H4 (cell line): ENCODE measurements at regions not wholly inside any gene's neighbourhood (a gene's known extent, or its start where the extent isn't known, plus 50 kb on each side); places are given as distances from the start of the nearest gene placed in this dataset.
"Not testable (repeated sequence)": the region's sequence is repeated elsewhere in the genome, so short reads cannot be mapped to it uniquely, and the experiment has no call there.

Experiments used
- DNase-seq: peaks from one replicate; pipeline ENCODE4 v3.0.0-alpha.2; 2015; ENCODE audit warnings: low spot score

- no peak for DNase-seq
These were observed 112.7 kb downstream of the GJA1 start for GRCh38 chr6:121548131-121548530.

- DNase-seq: no peak
These were observed 114.3 kb downstream of the GJA1 start for GRCh38 chr6:121549736-121550135.

- no peak for DNase-seq
These were observed 115.1 kb downstream of the GJA1 start for GRCh38 chr6:121550491-121551010.

- DNase-seq: no peak
These were observed 119.8 kb downstream of the GJA1 start for GRCh38 chr6:121555201-121555600.

GRCh38 chr6:121556149-121556548 is 120.7 kb downstream of the GJA1 start:
- DNase-seq: not testable (repeated sequence)

GRCh38 chr6:121557146-121557940 is 121.9 kb downstream of the GJA1 start:
- DNase-seq: no peak

GRCh38 chr6:121559611-121560269 is 124.3 kb downstream of the GJA1 start:
- DNase-seq: no peak

- no peak for DNase-seq
These were observed 125.0 kb downstream of the GJA1 start for GRCh38 chr6:121560476-121560875.

- no peak for DNase-seq
These were observed 127.8 kb downstream of the GJA1 start for GRCh38 chr6:121563286-121563685.

- not testable (repeated sequence) for DNase-seq
These were observed 129.1 kb downstream of the GJA1 start for GRCh38 chr6:121564529-121564928.

- no peak for DNase-seq
These were observed 136.0 kb downstream of the GJA1 start for GRCh38 chr6:121571455-121571854.

- DNase-seq: no peak
These were observed 138.0 kb downstream of the GJA1 start for GRCh38 chr6:121573481-121573880.

- DNase-seq: no peak
These were observed 142.8 kb downstream of the GJA1 start for GRCh38 chr6:121578216-121578615.

- no peak for DNase-seq
These were observed 144.0 kb downstream of the GJA1 start for GRCh38 chr6:121579478-121579877.

- DNase-seq: no peak
These were observed 145.9 kb downstream of the GJA1 start for GRCh38 chr6:121581327-121581726.

- no peak for DNase-seq
These were observed 146.8 kb downstream of the GJA1 start for GRCh38 chr6:121582262-121582661.

GRCh38 chr6:121584586-121585369 is 149.3 kb downstream of the GJA1 start:
- no peak for DNase-seq

- no peak for DNase-seq
These were observed 155.0 kb downstream of the GJA1 start for GRCh38 chr6:121590438-121590837.

- DNase-seq: no peak
These were observed 155.5 kb downstream of the GJA1 start for GRCh38 chr6:121590916-121591315.

- no peak for DNase-seq
These were observed 157.0 kb downstream of the GJA1 start for GRCh38 chr6:121592261-121592935.

- DNase-seq: peak; percentile 10
These were observed 157.7 kb downstream of the GJA1 start for GRCh38 chr6:121593011-121593641.
